Muscle layer of duodenum (tissue), 2 donors: ENCODE measurements at regions not wholly inside any gene's neighbourhood (a gene's known extent, or its start where the extent isn't known, plus 50 kb on each side); places are given as distances from the start of the nearest gene placed in this dataset.

Source experiments
- H3K27ac ChIP-seq: one replicate; pipeline ENCODE4 v1.7.0; 2013; ENCODE audit warnings: mild to moderate bottlenecking, low read length
- H3K27me3 ChIP-seq: one replicate; pipeline ENCODE4 v1.7.0; 2013; ENCODE audit warnings: low read depth, mild to moderate bottlenecking, control low read depth, low read length
- H3K36me3 ChIP-seq, 2 donors: one replicate each; pipeline ENCODE4 v1.7.0; 2013; ENCODE audit warnings: low read length in 2 of 2, control low read depth in 1 of 2, mild to moderate bottlenecking in 1 of 2; ENCODE audit not compliant: insufficient read depth in 2 of 2, control insufficient read depth in 1 of 2
- H3K4me1 ChIP-seq, 2 donors: one replicate each; pipeline ENCODE4 v1.7.0; 2013; ENCODE audit warnings: low read length in 2 of 2, mild to moderate bottlenecking in 2 of 2, control low read depth in 1 of 2, moderate library complexity in 1 of 2; ENCODE audit not compliant: insufficient read depth in 2 of 2, control insufficient read depth in 1 of 2
- H3K4me3 ChIP-seq, 2 donors: one replicate each; pipeline ENCODE4 v1.7.0; 2013; ENCODE audit warnings: low read length in 2 of 2, low read depth in 1 of 2, mild to moderate bottlenecking in 1 of 2
- H3K9me3 ChIP-seq, 2 donors: one replicate each; pipeline ENCODE4 v1.7.0; 2013; ENCODE audit warnings: low read length in 2 of 2, control low read depth in 1 of 2, mild to moderate bottlenecking in 1 of 2; ENCODE audit not compliant: control insufficient read depth in 1 of 2
- donor health status: healthy.

- Histone ChIP-seq H3K4me1 (no peaks in the 10 kb centered on the region), H3K36me3 (no peaks in the 10 kb centered on the region), H3K4me3 (no peak overlapping the region), H3K27me3 (no peaks in the 10 kb centered on the region), H3K9me3 (no peaks in the 10 kb centered on the region), H3K27ac (no peak overlapping the region)
Observed at GRCh38 chr18:57901825-57902589, 98.9 kb upstream of the ATP8B1 start.

- no peak overlapping the region for H3K27ac ChIP-seq
- H3K27me3 ChIP-seq: no peaks in the 10 kb centered on the region
- no peaks in the 10 kb centered on the region for H3K4me1 ChIP-seq
- H3K9me3 ChIP-seq: no peaks in the 10 kb centered on the region
- H3K36me3 ChIP-seq: no peaks in the 10 kb centered on the region
- H3K4me3 ChIP-seq: no peak overlapping the region
Observed at GRCh38 chr18:57900906-57901435, 97.9 kb upstream of the ATP8B1 start.

GRCh38 chr18:57898506-57899124, 95.5 kb upstream of the ATP8B1 start:
- no peak overlapping the region for H3K27ac ChIP-seq
- H3K4me1 ChIP-seq: no peaks in the 10 kb centered on the region
- no peak overlapping the region for H3K4me3 ChIP-seq
- no peaks in the 10 kb centered on the region for H3K9me3 ChIP-seq
- H3K36me3 ChIP-seq: no peaks in the 10 kb centered on the region
- H3K27me3 ChIP-seq: no peaks in the 10 kb centered on the region

- Histone ChIP-seq H3K36me3 (no peaks in the 10 kb centered on the region), H3K9me3 (no peaks in the 10 kb centered on the region), H3K4me1 (no peaks in the 10 kb centered on the region), H3K27me3 (no peaks in the 10 kb centered on the region), H3K27ac (no peak overlapping the region), H3K4me3 (no peak overlapping the region)
Observed at GRCh38 chr18:57895182-57895581, 92.1 kb upstream of the ATP8B1 start.

GRCh38 chr18:57891707-57892391, 88.7 kb upstream of the ATP8B1 start:
- no peaks in the 10 kb centered on the region for H3K27me3 ChIP-seq
- no peaks in the 10 kb centered on the region for H3K4me1 ChIP-seq
- no peak overlapping the region for H3K27ac ChIP-seq
- H3K4me3 ChIP-seq: no peak overlapping the region
- H3K9me3 ChIP-seq: peaks cover 0 to 5% of the 10 kb centered on the region in 2 donors
- H3K36me3 ChIP-seq: no peaks in the 10 kb centered on the region

GRCh38 chr18:57890266-57890665, 87.2 kb upstream of the ATP8B1 start:
- Histone ChIP-seq H3K4me3 (no peak overlapping the region), H3K4me1 (no peaks in the 10 kb centered on the region), H3K27ac (no peak overlapping the region), H3K9me3 (peaks cover 0 to 5% of the 10 kb centered on the region in 2 donors), H3K27me3 (no peaks in the 10 kb centered on the region), H3K36me3 (no peaks in the 10 kb centered on the region)

GRCh38 chr18:57889841-57890240, 86.7 kb upstream of the ATP8B1 start:
- Histone ChIP-seq H3K27ac (no peak overlapping the region), H3K4me1 (no peaks in the 10 kb centered on the region), H3K27me3 (no peaks in the 10 kb centered on the region), H3K4me3 (no peak overlapping the region), H3K36me3 (no peaks in the 10 kb centered on the region), H3K9me3 (peaks cover 0 to 5% of the 10 kb centered on the region in 2 donors)

GRCh38 chr18:57887543-57888383, 84.6 kb upstream of the ATP8B1 start:
- Histone ChIP-seq H3K36me3 (no peaks in the 10 kb centered on the region), H3K9me3 (peaks cover 0 to 5% of the 10 kb centered on the region in 2 donors), H3K4me1 (no peaks in the 10 kb centered on the region), H3K27ac (no peak overlapping the region), H3K4me3 (no peak overlapping the region), H3K27me3 (no peaks in the 10 kb centered on the region)

GRCh38 chr18:57885931-57886330, 82.8 kb upstream of the ATP8B1 start:
- no peaks in the 10 kb centered on the region for H3K27me3 ChIP-seq
- H3K4me3 ChIP-seq: no peak overlapping the region
- peaks cover 0 to 5% of the 10 kb centered on the region in 2 donors for H3K9me3 ChIP-seq
- no peaks in the 10 kb centered on the region for H3K36me3 ChIP-seq
- H3K4me1 ChIP-seq: no peaks in the 10 kb centered on the region
- H3K27ac ChIP-seq: no peak overlapping the region

GRCh38 chr18:57882465-57882864, 79.3 kb upstream of the ATP8B1 start:
- no peaks in the 10 kb centered on the region for H3K4me1 ChIP-seq
- H3K9me3 ChIP-seq: no peaks in the 10 kb centered on the region
- no peaks in the 10 kb centered on the region for H3K27me3 ChIP-seq
- no peak overlapping the region for H3K27ac ChIP-seq
- H3K36me3 ChIP-seq: no peaks in the 10 kb centered on the region
- no peak overlapping the region for H3K4me3 ChIP-seq
